ENCODE measurements at regions not wholly inside any gene's neighbourhood (a gene's known extent, or its start where the extent isn't known, plus 50 kb on each side); places are given as distances from the start of the nearest gene placed in this dataset.

DNA sequence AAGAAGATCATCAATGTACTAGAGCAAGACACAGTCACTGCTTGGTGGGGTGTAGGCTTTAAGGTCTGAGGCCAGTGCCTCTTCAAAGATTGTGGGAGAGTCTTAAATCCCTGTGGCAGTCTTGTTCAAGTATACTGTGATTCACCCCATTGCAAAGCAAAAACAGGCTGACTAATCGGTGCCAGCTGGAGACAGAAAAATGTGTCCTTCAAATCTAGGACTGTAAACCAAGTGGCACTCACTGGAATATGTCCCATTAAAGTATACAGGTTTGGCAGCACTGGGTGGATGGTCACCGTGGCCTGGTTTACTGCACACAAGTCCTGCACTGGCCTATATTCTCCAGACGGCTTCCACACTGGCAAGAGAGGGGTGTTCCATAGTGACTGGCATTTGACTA is 1315.3 kb downstream of the TMEM121 start:
- no peak for DNase-seq (ENCODE audit: low read depth, low spot score)

GRCh38 chr14:106842687-106843086 is 1316.3 kb downstream of the TMEM121 start:
- no peak for DNase-seq (ENCODE audit: low read depth, low spot score)

DNA sequence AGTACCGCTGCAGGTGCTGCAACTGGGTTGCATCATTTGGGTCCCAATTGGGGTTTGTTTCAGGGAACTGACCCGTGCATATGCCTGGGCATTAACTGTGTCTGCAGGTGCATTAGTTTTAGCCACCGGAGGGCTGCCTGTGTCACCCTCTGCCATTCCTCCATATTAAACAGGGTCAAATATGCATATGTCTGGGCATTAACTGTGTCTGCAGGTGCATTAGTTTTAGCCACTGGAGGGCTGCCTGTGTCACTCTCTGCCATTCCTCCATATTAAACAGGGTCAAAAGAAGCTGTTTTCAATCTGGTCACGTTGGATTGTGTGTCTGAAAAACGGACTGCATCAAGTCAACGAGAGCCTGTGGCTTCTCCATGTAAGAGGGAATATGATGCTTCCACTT is 1317.0 kb downstream of the TMEM121 start:
- no peak for DNase-seq (ENCODE audit: low read depth, low spot score)

DNA sequence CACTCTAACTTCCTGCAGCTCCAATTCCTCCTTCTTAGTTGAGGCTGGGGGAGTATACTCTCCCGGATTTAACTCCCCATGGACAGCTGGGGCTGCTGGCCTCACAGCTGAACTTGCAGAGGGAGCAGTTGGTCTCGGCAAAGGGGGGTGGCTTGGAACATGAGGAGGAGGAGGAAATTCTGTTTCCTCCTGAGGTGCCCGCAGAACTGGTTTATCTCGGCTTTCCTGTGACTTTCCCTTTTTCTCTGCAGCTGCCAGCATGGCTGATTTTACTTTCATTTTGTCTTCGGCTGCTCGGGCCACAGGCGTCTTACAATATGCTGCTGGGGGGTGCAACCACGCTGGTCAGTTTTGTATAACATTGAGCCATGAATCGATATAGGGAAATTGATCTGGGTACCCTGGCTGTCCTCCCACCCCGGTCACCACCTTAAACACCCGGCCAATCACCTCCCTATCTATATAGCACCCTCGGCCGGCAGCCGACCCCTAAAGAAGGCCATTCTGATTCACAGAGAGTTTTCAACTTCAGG is 1317.6 kb downstream of the TMEM121 start:
- no peak for DNase-seq (ENCODE audit: low read depth, low spot score)

GRCh38 chr14:106844608-106845285 is 1318.4 kb downstream of the TMEM121 start:
- no peak for DNase-seq (ENCODE audit: low read depth, low spot score)

- DNase-seq (ENCODE audit: low read depth, low spot score) = no peak
Measured at GRCh38 chr14:106845286-106846087, 1319.1 kb downstream of the TMEM121 start.

- DNase-seq (ENCODE audit: low read depth, low spot score) = no peak
Measured at GRCh38 chr14:106846218-106846617, 1319.8 kb downstream of the TMEM121 start.

DNA sequence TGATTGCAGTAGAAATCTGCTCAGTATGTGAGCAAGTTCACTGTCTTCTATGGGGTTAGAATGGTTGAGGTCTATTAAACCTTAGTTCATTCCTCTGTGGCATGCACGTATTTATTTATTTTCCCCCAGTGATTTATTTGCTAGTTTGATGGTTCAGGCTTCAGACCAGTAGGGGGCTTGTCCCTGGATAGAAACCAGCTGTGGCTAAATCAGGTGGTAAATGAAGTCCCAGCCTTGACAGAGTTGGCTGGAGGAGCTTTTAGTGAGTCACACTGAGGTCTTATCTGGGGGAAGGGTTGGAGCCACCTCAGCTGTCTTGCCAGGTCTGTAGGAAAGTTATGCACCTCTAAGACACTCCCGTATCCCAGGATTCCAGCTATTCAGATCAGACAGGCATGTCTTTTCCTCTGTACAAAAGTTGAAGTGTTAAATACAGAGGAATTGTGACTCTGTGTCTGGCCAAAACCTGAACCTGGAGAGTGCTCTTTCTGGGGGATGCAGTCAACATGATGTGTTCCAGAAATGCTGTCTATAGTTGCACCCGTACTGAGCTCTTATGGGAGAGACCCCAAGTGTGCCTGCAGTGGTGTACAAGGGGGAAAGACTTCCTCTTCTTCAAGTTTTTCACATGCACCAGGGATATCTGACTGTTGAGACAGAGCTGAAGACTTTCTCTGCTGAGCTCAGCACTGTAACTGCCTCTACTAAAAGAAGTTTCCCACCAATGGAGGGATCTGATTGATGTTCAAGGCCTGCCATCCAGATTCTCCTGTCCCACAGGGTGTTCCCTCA is 1322.1 kb downstream of the TMEM121 start:
- DNase-seq (ENCODE audit: low read depth, low spot score) = no peak

GRCh38 chr14:106850913-106851825 is 1324.8 kb downstream of the TMEM121 start:
- no peak for DNase-seq (ENCODE audit: low read depth, low spot score)

DNA sequence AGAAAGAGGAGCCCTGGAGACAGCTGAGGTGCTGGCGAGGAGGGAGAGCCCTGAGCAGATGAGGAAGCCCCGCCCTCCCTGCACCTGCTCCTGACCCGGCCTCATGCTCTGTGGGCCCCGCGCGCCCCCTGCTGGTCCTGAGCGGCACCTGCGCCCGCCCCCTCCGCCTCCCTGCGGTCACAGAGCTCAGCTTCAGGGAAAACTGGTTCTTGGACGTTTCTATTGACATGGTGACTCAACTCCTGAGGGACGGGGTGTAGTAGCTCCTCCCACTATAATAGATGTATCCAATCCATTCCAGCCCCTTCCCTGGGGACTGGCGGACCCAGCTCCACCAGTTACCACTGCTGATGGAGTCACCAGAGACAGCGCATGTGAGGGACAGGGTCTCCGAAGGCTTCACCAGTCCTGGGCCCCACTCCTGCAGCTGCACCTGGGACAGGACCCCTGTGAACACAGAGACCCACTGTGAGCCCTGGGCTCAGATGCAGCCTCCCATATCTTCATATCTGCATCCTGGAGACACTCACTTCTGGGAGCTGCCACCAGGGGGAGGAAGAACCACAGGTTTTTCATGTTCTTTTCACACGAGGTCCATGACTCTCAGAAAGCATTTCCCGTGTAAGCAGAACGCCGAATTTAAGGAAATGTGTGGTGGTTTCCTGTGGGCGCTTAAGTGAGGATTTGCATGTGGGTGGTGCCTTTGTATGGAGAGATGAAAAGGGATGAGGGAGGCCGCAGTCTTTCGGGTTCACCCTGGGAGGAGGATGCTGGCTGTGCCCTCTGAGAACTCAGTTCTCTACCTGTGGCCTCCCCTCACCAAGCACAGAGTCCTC is 1346.4 kb downstream of the TMEM121 start:
- no peak for DNase-seq (ENCODE audit: low read depth, low spot score)

GRCh38 chr14:106874350-106874749 is 1348.0 kb downstream of the TMEM121 start:
- DNase-seq (ENCODE audit: low read depth, low spot score) = no peak

DNA sequence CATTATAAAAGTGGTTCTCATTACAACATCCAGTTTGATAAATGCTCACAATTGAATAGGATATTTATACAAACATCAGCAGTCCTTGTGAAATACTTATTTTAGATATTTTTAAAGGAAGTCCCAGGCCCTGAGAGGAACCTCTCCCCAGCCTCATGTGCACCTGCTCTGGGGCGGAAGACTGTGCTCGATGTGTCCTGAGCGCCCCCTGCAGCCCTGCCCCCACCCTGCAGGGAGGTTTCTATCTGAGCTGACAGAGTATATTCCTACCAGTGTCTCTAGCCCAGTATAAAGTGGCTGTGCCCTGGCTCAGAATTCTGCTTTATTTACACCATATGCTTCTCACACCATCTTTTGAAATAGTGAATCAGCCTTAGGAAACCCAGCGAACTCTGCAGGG is 1349.1 kb downstream of the TMEM121 start:
- no peak for DNase-seq (ENCODE audit: low read depth, low spot score)

GRCh38 chr14:106876711-106877110 is 1350.3 kb downstream of the TMEM121 start:
- DNase-seq (ENCODE audit: low read depth, low spot score) = no peak

- no peak for DNase-seq (ENCODE audit: low read depth, low spot score)
Measured at GRCh38 chr14:106877517-106877916, 1351.1 kb downstream of the TMEM121 start.

DNA sequence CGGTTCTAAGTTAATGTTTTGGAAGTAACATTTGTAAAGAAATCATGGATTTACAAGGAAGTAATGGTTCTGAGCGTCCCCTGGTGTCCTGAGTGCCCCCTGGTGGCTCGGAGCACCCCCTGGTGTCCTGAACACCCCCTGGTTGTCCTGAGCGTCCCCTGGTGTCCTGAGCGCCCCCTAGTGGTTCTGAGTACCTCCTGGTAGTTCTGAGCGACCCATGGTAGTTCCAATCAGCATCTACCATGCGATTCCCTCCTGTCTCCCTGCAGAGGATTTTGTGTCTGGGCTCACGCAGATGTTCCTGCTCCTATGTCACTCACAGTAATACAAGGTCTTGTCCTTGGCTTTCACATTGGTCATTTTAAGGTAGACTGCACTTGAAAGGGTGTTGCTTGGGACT is 1352.9 kb downstream of the TMEM121 start:
- no peak for DNase-seq (ENCODE audit: low read depth, low spot score)

DNA sequence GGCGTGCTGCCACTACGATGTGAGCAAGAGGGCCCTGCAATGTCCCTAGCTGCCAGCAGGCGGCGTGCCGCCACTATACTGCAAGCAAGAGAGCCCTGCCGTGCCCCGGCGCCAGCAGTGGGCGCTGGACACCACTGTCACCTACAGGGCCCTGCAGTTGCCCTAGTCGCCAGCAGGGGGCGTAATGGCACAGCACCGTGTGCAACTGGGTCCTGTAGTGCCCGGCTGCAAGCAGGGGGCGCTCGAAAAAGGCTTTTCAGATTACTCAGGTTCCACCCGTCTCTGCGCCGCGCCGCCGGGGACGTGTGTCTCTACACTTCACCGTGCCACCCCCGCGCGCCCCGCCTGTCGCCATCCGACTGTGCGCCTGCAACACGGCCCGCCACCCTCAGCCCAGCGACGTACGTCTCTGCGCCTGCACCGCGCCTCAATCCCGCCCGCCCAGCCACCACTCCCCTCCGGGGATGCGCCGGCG is 1356.9 kb downstream of the TMEM121 start:
- no peak for DNase-seq (ENCODE audit: low read depth, low spot score)
